Osteocyte (in vitro differentiated cells): ENCODE measurements at regions not wholly inside any gene's neighbourhood (a gene's known extent, or its start where the extent isn't known, plus 50 kb on each side); places are given as distances from the start of the nearest gene placed in this dataset.
"Not testable (repeated sequence)": the region's sequence is repeated elsewhere in the genome, so short reads cannot be mapped to it uniquely, and the experiment has no call there.

ENCODE experiments used
- DNase-seq: peaks from one replicate; pipeline ENCODE4 v3.0.0; 2021; ENCODE audit warnings: mixed read lengths; ENCODE audit not compliant: unreplicated experiment; ENCODE audit errors: extremely low spot score
- H3K27ac Mint-ChIP-seq: one replicate; pipeline ENCODE4 v1.8.0; 2021; ENCODE audit warnings: mild to moderate bottlenecking, mixed read lengths; ENCODE audit not compliant: unreplicated experiment
- H3K27me3 Mint-ChIP-seq: one replicate; pipeline ENCODE4 v1.8.0; 2021; ENCODE audit warnings: mixed read lengths; ENCODE audit not compliant: unreplicated experiment
- H3K36me3 Mint-ChIP-seq: one replicate; pipeline ENCODE4 v1.8.0; 2021; ENCODE audit warnings: mixed read lengths; ENCODE audit not compliant: unreplicated experiment
- H3K4me1 Mint-ChIP-seq: one replicate; pipeline ENCODE4 v1.8.0; 2021; ENCODE audit warnings: mixed read lengths; ENCODE audit not compliant: unreplicated experiment
- H3K4me3 Mint-ChIP-seq: one replicate; pipeline ENCODE4 v1.8.0; 2021; ENCODE audit warnings: mild to moderate bottlenecking, moderate library complexity, mixed read lengths; ENCODE audit not compliant: unreplicated experiment
- H3K9me3 Mint-ChIP-seq: one replicate; pipeline ENCODE4 v1.8.0; 2021; ENCODE audit warnings: mixed read lengths; ENCODE audit not compliant: unreplicated experiment
- TF ChIP-seq, protein P1 (sequence below): fragments of 200-600 bp; sonication (generic); IDR thresholded peaks from 2 replicates; pipeline ENCODE4 v1.5.0; 2021; ENCODE audit warnings: antibody characterized with exemption, mild to moderate bottlenecking, moderate library complexity

- TF ChIP-seq, protein P1, sequence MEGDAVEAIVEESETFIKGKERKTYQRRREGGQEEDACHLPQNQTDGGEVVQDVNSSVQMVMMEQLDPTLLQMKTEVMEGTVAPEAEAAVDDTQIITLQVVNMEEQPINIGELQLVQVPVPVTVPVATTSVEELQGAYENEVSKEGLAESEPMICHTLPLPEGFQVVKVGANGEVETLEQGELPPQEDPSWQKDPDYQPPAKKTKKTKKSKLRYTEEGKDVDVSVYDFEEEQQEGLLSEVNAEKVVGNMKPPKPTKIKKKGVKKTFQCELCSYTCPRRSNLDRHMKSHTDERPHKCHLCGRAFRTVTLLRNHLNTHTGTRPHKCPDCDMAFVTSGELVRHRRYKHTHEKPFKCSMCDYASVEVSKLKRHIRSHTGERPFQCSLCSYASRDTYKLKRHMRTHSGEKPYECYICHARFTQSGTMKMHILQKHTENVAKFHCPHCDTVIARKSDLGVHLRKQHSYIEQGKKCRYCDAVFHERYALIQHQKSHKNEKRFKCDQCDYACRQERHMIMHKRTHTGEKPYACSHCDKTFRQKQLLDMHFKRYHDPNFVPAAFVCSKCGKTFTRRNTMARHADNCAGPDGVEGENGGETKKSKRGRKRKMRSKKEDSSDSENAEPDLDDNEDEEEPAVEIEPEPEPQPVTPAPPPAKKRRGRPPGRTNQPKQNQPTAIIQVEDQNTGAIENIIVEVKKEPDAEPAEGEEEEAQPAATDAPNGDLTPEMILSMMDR: no peak
- no peaks in the 10 kb centered on the region for H3K4me1 Mint-ChIP-seq
- no peaks in the 10 kb centered on the region for H3K27me3 Mint-ChIP-seq
- no peak for DNase-seq
- no peak overlapping the region for H3K4me3 Mint-ChIP-seq
- H3K9me3 Mint-ChIP-seq: peaks cover 6% of the 10 kb centered on the region
- no peaks in the 10 kb centered on the region for H3K36me3 Mint-ChIP-seq
- no peak overlapping the region for H3K27ac Mint-ChIP-seq
Observed at GRCh38 chr18:75694292-75694691, 266.8 kb upstream of the SMIM21 start.

- Mint-ChIP-seq H3K4me1 (no peaks in the 10 kb centered on the region), H3K27me3 (no peaks in the 10 kb centered on the region), H3K36me3 (no peaks in the 10 kb centered on the region), H3K27ac (no peak overlapping the region), H3K4me3 (no peak overlapping the region), H3K9me3 (peaks cover 6% of the 10 kb centered on the region)
- DNase-seq: no peak
- TF ChIP-seq, protein P1: no peak
Observed at GRCh38 chr18:75691483-75691882, 264.0 kb upstream of the SMIM21 start.

GRCh38 chr18:75690283-75690682, 262.8 kb upstream of the SMIM21 start:
- not testable (repeated sequence) for DNase-seq, H3K36me3 Mint-ChIP-seq, H3K9me3 Mint-ChIP-seq, H3K4me3 Mint-ChIP-seq, H3K27me3 Mint-ChIP-seq, H3K4me1 Mint-ChIP-seq, H3K27ac Mint-ChIP-seq

- H3K36me3 Mint-ChIP-seq: no peaks in the 10 kb centered on the region
- H3K9me3 Mint-ChIP-seq: no peaks in the 10 kb centered on the region
- H3K4me3 Mint-ChIP-seq: no peak overlapping the region
- TF ChIP-seq, protein P1: no peak
- DNase-seq: no peak
- H3K4me1 Mint-ChIP-seq: no peaks in the 10 kb centered on the region
- H3K27me3 Mint-ChIP-seq: no peaks in the 10 kb centered on the region
- no peak overlapping the region for H3K27ac Mint-ChIP-seq
Observed at GRCh38 chr18:75687626-75688025, 260.1 kb upstream of the SMIM21 start.

DNA sequence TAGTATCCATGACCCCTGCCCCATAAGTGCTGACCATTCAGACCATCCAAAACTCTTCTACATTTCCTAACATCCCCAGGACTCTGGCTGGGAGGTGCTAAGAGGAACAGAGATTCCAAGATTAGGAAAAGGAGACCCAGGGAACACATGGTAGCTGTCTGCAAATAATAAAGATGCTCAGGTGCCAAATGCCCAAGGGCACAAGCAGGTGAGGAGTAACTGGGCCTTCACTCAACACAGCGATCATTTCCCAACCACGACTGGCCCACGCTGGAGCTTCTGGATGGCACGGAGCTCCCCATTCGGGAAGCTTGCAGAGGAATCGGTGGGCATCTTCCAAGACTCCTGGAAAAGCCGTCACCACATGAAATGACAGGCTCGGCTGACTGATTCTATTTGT, 255.9 kb upstream of the SMIM21 start:
- TF ChIP-seq, protein P1: no peak
- Mint-ChIP-seq H3K27ac (no peak overlapping the region), H3K36me3 (no peaks in the 10 kb centered on the region), H3K27me3 (no peaks in the 10 kb centered on the region), H3K4me3 (no peak overlapping the region), H3K4me1 (no peaks in the 10 kb centered on the region), H3K9me3 (no peaks in the 10 kb centered on the region)
- no peak for DNase-seq

DNA sequence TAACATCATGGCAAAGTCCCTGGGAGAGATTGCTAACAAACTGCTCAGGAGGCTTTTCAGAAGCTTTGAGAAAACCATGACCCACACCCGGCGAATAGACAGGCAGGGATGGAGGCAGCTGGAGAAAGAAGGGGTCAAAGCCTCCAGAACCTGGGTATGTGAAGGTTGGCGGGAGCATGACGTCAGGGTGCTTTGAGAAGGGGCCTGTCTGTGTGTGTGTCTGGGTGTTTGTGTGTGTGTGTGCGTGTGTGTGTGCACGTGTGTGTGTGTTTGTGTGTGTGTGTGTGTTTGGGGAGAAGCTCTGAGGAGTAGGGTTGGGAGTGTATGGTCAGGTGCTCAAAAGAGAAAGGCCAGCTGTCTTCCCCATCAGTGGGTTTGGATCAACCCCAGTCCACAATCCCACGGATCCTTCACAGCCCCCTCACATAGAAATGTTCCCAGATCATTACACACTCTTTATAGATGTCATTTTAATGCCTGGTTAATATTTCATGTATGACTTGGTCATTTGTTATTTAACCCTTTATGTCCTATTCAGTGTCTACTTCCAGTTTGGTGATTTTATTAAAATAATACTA, 254.1 kb upstream of the SMIM21 start:
- H3K27ac Mint-ChIP-seq: no peak overlapping the region
- H3K36me3 Mint-ChIP-seq: no peaks in the 10 kb centered on the region
- no peak overlapping the region for H3K4me3 Mint-ChIP-seq
- H3K9me3 Mint-ChIP-seq: no peaks in the 10 kb centered on the region
- TF ChIP-seq, protein P1: no peak
- H3K4me1 Mint-ChIP-seq: no peaks in the 10 kb centered on the region
- H3K27me3 Mint-ChIP-seq: no peaks in the 10 kb centered on the region
- no peak for DNase-seq
